DND-41 (cell line): ENCODE measurements at regions not wholly inside any gene's neighbourhood (a gene's known extent, or its start where the extent isn't known, plus 50 kb on each side); places are given as distances from the start of the nearest gene placed in this dataset.

ENCODE experiments used
- EZH2 ChIP-seq: IDR thresholded peaks from 3 replicates; pipeline ENCODE4 v1.6.1; 2012; ENCODE audit warnings: borderline replicate concordance, low read depth, mild to moderate bottlenecking, moderate library complexity, low read length, inconsistent platforms; ENCODE audit not compliant: severe bottlenecking
- TF ChIP-seq, protein P1 (sequence below): IDR thresholded peaks from 2 replicates; pipeline ENCODE4 v1.5.1; 2012; ENCODE audit warnings: borderline replicate concordance, low read length, moderate library complexity, mild to moderate bottlenecking; ENCODE audit not compliant: poor library complexity, severe bottlenecking; ENCODE audit errors: extremely low read depth

DNA sequence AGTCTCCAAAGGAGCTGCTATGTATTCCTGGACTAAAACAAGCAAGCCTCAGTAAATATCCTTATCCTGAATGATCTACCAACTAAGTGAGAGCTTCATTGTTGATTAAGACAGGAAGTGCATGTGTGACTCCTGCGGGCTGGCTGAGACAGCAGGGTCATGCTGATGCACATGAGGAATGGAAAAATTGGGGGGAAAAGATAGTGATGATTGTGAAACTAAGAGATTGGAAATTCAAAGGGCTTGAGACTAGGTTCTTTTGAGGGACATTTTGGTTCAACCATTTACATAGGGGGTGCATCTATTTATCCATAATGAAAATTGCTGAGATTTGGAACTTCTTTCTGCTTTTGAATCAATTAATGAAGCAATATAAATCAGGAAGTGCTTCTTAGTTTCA is 61.1 kb upstream of the C1QTNF7 start:
- TF ChIP-seq, protein P1, sequence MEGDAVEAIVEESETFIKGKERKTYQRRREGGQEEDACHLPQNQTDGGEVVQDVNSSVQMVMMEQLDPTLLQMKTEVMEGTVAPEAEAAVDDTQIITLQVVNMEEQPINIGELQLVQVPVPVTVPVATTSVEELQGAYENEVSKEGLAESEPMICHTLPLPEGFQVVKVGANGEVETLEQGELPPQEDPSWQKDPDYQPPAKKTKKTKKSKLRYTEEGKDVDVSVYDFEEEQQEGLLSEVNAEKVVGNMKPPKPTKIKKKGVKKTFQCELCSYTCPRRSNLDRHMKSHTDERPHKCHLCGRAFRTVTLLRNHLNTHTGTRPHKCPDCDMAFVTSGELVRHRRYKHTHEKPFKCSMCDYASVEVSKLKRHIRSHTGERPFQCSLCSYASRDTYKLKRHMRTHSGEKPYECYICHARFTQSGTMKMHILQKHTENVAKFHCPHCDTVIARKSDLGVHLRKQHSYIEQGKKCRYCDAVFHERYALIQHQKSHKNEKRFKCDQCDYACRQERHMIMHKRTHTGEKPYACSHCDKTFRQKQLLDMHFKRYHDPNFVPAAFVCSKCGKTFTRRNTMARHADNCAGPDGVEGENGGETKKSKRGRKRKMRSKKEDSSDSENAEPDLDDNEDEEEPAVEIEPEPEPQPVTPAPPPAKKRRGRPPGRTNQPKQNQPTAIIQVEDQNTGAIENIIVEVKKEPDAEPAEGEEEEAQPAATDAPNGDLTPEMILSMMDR: no peak
- TF ChIP-seq EZH2: no peak
